ENCODE measurements at regions not wholly inside any gene's neighbourhood (a gene's known extent, or its start where the extent isn't known, plus 50 kb on each side); places are given as distances from the start of the nearest gene placed in this dataset.

GRCh38 chrX:65866146-65866545, 173.7 kb downstream of the VSIG4 start:
- no peak overlapping the region for H2AK5ac ChIP-seq (ENCODE audit: low read depth, low read length)
- CTCF ChIA-PET (ENCODE audit: partially characterized antibody): no interaction called here
- FAIRE-seq (no peak), DNase-seq (ENCODE audit: low read depth in 1 of 2, low spot score in 2 of 2) (no peak)
- H4K8ac ChIP-seq (ENCODE audit: extremely low read depth, insufficient read depth, low read length): no peak overlapping the region
- no peaks in the 10 kb centered on the region for H4K20me1 ChIP-seq (replicated peaks in 1 of 2; ENCODE audit: control insufficient read depth in 1 of 2, insufficient read depth in 2 of 2, low read length in 2 of 2)
- no peaks in the 10 kb centered on the region for H3K27me3 ChIP-seq (replicated peaks in 1 of 4; ENCODE audit: control insufficient read depth in 3 of 4, extremely low read depth in 1 of 4, insufficient read depth in 3 of 4, low read length in 3 of 4)
- no peak overlapping the region for H3K9ac ChIP-seq (replicated peaks in 1 of 4; ENCODE audit: extremely low read depth in 1 of 4, low read depth in 3 of 4, low read length in 3 of 4)
- POLR2A ChIA-PET (ENCODE audit: partially characterized antibody): no interaction called here
- no peak overlapping the region for H2BK5ac ChIP-seq (ENCODE audit: low read depth, low read length)
- no peak overlapping the region for H3K14ac ChIP-seq (ENCODE audit: insufficient read length)
- H2BK15ac ChIP-seq (ENCODE audit: low read length): no peak overlapping the region
- no peak overlapping the region for H3K18ac ChIP-seq (ENCODE audit: extremely low read depth, low read length)
- no peak overlapping the region for H3K27ac ChIP-seq (ENCODE audit: low read depth, low read length)
- H3K23me2 ChIP-seq (ENCODE audit: low read depth, low read length): no peaks in the 10 kb centered on the region
- no peaks in the 10 kb centered on the region for H3K79me2 ChIP-seq (ENCODE audit: control insufficient read depth in 1 of 2, insufficient read depth in 2 of 2, low read length in 2 of 2)
- no peak overlapping the region for H3K4me2 ChIP-seq (ENCODE audit: insufficient read depth in 1 of 2, low read depth in 2 of 2, low read length in 2 of 2)
- H3K9me3 ChIP-seq (ENCODE audit: insufficient read depth in 2 of 2, low read depth in 1 of 2, low read length in 1 of 2): peaks cover 3 to 8% of the 10 kb centered on the region in 2 experiments; a peak in 2 of 4 replicates
- H4K5ac ChIP-seq (ENCODE audit: insufficient read length, low read depth, low read length): no peak overlapping the region
- H3K36me3 ChIP-seq (ENCODE audit: control insufficient read depth in 2 of 4, insufficient read depth in 4 of 4, low read length in 3 of 4): no peaks in the 10 kb centered on the region
- H3K4ac ChIP-seq (replicated peaks; ENCODE audit: insufficient read length, low read depth, low read length): no peak overlapping the region
- no peak overlapping the region for H2BK20ac ChIP-seq (ENCODE audit: low read length)
- no peak overlapping the region for H4K91ac ChIP-seq (replicated peaks; ENCODE audit: insufficient read length, low read length)
- TF ChIP-seq RBBP5 (IDR thresholded peaks at IDR 0.05; ENCODE audit: borderline replicate concordance, low read depth, low read length) (no peak), SUZ12 (IDR thresholded peaks at IDR 0.05; ENCODE audit: low read length) (no peak), RXRA (IDR thresholded peaks at IDR 0.05; ENCODE audit: insufficient read depth, low read depth, low read length) (no peak), ATF3 (IDR thresholded peaks at IDR 0.05; ENCODE audit: insufficient read depth, low read depth, low read length) (no peak), PHF8 (conservative IDR thresholded peaks at IDR 0.05; ENCODE audit: low read depth, low read length) (no peak), YY1 (IDR thresholded peaks at IDR 0.05; ENCODE audit: low read depth, low read length) (no peak), GTF2F1 (IDR thresholded peaks at IDR 0.05; ENCODE audit: borderline replicate concordance, low read depth, low read length) (no peak), ASH2L (IDR thresholded peaks at IDR 0.05; ENCODE audit: low read length) (no peak), EGR1 (IDR thresholded peaks at IDR 0.05; ENCODE audit: borderline replicate concordance, low read depth, low read length) (no peak), JUN (IDR thresholded peaks at IDR 0.05; ENCODE audit: low read depth, low read length) (no peak)
- no peak overlapping the region for H3K4me3 ChIP-seq (ENCODE audit: extremely low read depth in 1 of 4, insufficient read depth in 2 of 4, low read depth in 3 of 4, low read length in 4 of 4)
- no peak overlapping the region for H3K56ac ChIP-seq (replicated peaks; ENCODE audit: insufficient read length, low read depth, low read length)
- no peak overlapping the region for H2BK12ac ChIP-seq (ENCODE audit: low read depth, low read length)
- no peaks in the 10 kb centered on the region for H3K79me1 ChIP-seq (ENCODE audit: low read depth, low read length)
- no peak overlapping the region for H2BK120ac ChIP-seq (replicated peaks; ENCODE audit: low read depth, low read length)
- H3K4me1 ChIP-seq (replicated peaks in 1 of 4; ENCODE audit: control insufficient read depth in 3 of 4, insufficient read depth in 4 of 4, low read length in 3 of 4): no peaks in the 10 kb centered on the region
- no peak overlapping the region for H3K23ac ChIP-seq (ENCODE audit: insufficient read length)
- no peak overlapping the region for H2AFZ ChIP-seq (ENCODE audit: low read length)

Measured in H1 (cell line).